ENCODE measurements at regions not wholly inside any gene's neighbourhood (a gene's known extent, or its start where the extent isn't known, plus 50 kb on each side); places are given as distances from the start of the nearest gene placed in this dataset.

- TF ChIP-seq E2F6 (IDR thresholded peaks at IDR 0.05; ENCODE audit: borderline replicate concordance in 1 of 2, extremely low read depth in 1 of 2, insufficient read depth in 1 of 2, insufficient read length in 1 of 2, low read depth in 1 of 2, low read length in 1 of 2, poor library complexity in 1 of 2, severe bottlenecking in 1 of 2) (no peak), AFF4 (CRISPR knock-in tag; IDR thresholded peaks at IDR 0.05) (no peak), RNF219 (CRISPR knock-in tag; IDR thresholded peaks at IDR 0.05) (no peak), CTCF (IDR thresholded peaks at IDR 0.05 in 2 of 3, conservative IDR thresholded peaks at IDR 0.05 in 1 of 3; ENCODE audit: insufficient read depth in 2 of 3, low read depth in 1 of 3, low read length in 3 of 3) (no peak)
Observed at GRCh38 chr9:82553654-82554366, 509.1 kb downstream of the RASEF start.

All from K562 (cell line).